GM18502 (cell line): ENCODE measurements at regions not wholly inside any gene's neighbourhood (a gene's known extent, or its start where the extent isn't known, plus 50 kb on each side); places are given as distances from the start of the nearest gene placed in this dataset.

Source experiments
- ATAC-seq: cut with Tn5 transposase; IDR thresholded peaks from one replicate; pipeline ENCODE4 v1.9.1; 2021; ENCODE audit warnings: mild to moderate bottlenecking; ENCODE audit not compliant: unreplicated experiment, poor library complexity

DNA sequence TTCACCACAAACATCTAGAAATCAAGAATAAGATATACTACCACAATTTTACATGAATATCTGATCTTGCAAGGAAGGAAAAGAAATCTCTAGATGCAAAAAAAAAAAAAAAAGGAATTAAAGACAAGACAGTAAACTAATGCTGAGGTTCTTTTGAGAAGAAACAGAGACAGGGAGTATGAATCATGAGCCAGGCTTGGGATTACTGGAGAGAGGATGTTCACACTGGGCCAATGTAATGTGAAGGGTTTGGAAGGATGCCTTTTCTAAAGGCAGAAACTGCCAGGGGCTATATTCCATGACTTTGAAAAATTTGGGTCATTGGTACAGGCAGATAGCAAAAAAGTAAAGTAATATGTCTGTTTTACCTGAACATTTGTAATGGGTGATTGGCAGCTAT, 573.0 kb upstream of the IGFBP3 start:
- ATAC-seq = no peak

DNA sequence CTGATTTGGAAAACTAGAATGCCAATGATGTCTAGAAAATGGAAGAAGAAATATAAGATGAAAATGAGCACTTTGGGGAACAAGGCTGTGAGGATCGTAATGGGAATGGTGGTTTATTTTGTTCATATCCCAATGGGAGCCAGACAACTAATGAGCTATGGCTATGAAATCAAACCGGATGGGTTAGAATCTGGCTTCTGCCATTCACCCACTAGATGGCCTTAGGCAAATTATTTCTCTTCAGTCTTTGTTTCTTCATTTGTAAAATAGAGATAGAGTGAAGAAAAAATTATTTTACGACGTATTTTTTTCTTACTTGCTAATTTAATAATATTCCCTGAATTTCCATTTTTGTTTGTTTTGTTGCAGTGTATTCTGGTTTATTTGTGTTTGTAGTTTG, 572.1 kb upstream of the IGFBP3 start:
- no peak for ATAC-seq

DNA sequence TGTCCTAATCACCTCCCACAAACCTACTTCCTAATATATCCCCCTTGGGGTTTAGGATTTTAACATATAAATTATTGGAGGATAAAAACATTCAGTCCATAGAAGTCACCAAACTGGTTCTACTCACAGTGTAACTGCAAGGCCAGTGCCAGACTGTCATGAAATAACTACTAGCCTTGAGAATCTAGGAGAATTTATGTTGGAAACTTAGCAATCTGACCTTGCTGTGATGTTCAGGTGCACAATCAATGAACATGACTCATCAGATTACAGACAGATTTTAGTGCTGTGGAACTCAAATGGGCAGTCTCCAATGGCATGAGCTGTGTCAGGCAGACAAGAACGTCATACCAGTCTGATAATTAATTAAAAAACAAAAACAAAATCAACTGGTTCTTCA, 571.4 kb upstream of the IGFBP3 start:
- no peak for ATAC-seq

GRCh38 chr7:46490406-46490805, 569.3 kb upstream of the IGFBP3 start:
- no peak for ATAC-seq

GRCh38 chr7:46489106-46489505, 568.0 kb upstream of the IGFBP3 start:
- no peak for ATAC-seq

GRCh38 chr7:46488607-46489006, 567.5 kb upstream of the IGFBP3 start:
- ATAC-seq = no peak

DNA sequence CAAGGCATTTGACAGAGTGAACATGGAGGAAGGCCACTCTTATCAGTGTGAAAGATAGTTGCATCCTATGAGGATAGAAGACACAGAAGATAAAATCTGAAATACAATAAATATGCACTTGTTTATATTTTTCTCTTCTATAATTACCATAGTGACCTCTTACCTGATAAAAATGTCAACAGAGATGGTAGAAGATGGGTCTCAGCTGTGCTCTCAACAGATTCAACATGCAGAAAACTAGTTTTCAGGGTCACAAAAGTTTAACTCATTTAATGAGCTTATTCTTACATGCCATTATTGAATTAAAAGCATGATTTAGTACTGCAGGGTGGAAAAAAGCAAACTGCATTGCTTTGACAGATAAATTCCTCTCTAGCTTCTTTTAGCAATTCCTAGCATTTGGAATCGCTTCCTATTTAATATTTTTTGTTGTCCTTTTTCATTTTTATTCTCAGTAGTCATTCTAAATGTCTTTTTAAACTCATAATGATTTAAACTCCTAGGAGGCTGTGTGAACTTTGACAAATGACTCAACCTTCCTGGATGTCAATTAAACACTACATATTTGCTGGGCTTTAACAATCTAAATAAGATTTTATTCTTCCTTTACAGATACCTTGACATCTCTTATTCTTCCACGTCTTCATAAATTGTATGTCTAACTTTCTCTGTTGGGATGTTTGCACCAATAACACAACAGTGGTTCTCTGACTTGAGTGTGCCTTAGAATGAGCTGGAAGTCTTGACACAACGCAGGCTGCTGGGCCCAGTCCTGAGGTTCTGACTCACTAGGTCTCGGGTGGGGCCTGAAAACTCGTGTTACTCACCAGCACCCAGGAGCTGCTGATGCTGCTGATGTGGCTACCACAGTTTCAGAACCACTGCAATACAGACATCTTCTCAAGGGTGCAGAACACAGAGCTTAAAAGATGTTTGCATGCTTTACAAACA, 565.5 kb upstream of the IGFBP3 start:
- ATAC-seq = no peak

DNA sequence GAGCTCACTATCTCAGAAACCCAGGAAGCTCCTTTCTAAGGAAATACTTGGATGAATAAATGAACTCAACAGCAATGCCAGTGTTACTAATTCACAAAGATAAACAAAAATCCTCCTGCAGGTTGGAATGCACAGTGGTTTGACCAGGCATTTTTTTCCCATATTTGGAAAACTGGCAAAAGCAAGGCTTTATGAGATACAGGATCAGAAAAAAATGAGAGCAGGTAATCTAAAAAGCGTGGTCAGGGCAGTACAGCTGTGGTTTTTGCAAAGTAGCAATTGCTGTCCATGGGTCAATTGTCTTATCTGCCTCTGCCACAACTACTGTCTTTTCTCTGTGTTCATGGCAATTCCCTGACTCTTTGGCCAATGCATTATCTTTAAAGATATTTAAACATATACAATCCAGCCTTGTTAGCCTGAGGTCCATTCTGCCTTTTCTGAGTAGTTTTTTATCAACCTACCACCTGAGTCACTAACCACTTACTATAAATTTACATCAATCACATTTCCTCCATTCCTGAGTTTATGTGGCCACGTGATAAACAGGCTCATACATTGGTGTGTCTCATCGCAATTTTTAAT, 564.5 kb upstream of the IGFBP3 start:
- ATAC-seq = no peak

GRCh38 chr7:46484906-46485305, 563.8 kb upstream of the IGFBP3 start:
- no peak for ATAC-seq

DNA sequence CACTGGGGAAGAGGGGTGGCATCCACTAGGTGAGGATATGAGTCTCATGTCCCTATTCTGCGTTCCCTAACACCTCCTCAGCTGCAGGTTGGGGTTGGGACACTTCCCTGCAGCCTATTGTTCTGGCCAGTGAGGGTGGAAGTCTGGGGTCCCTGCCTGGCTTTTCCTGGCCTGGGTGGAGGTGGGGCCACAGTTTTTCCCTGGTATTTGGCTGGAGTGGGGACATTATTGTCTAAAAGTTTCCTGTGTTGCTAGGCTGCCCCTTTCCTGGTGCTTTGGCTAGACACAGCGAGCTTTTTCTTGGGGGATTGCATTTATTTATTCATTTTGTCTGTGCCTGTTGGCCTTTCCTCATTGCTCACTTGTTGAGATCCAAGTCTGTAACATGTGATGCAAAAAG, 559.5 kb upstream of the IGFBP3 start:
- no peak for ATAC-seq

- ATAC-seq = no peak
Measured at GRCh38 chr7:46479680-46480079, 558.6 kb upstream of the IGFBP3 start.

GRCh38 chr7:46478046-46478445, 557.0 kb upstream of the IGFBP3 start:
- no peak for ATAC-seq

GRCh38 chr7:46468753-46469356, 547.8 kb upstream of the IGFBP3 start:
- ATAC-seq = no peak

DNA sequence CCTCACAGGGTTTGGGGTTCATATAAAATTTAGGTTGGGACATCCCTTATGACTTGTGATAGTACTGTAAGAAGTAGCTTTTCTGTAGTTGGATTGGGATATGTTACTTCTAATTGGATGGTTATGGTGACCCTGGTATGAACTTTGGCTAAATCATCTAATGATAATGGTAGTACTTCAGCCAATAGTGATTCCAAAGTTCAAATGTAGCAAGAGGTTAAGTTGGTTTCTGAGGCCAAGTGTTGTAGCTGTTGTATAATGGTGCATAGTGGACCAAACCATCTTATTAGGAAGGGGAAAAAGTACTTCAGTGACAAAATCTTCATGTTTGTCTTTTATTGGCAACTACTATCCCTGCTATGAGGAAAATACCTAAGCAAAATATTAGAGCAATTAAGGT, 542.1 kb upstream of the IGFBP3 start:
- no peak for ATAC-seq

- no peak for ATAC-seq
Measured at GRCh38 chr7:46461334-46461777, 540.3 kb upstream of the IGFBP3 start.

DNA sequence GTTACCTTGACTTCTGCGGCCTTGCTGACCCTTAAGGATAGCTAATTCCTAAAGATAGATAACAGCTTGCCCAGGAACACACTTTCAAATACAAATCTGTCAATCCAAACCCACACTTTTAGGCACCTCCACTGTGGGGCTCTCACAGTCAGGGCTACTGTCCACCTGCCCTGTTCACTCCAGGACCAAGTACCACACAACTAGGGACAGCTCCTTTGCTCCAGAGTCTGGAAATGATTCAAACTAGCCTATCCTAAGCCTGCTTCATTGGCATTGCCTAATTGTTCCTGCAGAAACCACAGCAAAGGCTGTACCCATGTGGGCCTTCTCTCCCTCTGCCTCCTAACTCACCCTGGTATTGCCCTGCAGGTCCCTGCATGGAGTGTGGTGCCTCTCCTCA, 538.9 kb upstream of the IGFBP3 start:
- no peak for ATAC-seq

DNA sequence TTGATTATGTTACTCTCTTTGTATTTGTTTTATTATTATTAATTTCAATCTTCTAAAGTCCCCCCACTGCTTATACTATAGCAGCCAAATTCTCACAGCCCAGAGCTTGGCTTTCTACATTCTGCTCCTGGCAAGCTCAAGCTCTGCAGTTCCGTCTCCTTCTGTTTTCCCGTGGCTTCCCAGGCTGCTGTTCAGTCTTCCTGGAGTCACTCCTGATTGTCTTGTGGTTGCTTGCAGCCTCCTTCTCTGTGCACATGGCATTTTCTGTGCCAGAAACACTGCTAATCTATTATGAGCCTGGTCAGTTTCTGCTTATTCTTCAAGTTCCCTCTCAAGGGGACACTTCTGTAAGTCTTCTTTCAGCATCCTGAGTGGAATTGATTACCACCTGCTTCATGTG, 533.7 kb upstream of the IGFBP3 start:
- ATAC-seq = no peak

- no peak for ATAC-seq
Measured at GRCh38 chr7:46452561-46453135, 531.6 kb upstream of the IGFBP3 start.

- ATAC-seq = no peak
Measured at GRCh38 chr7:46451846-46452245, 530.8 kb upstream of the IGFBP3 start.

- no peak for ATAC-seq
Measured at GRCh38 chr7:46450886-46451285, 529.8 kb upstream of the IGFBP3 start.

GRCh38 chr7:46450425-46450824, 529.4 kb upstream of the IGFBP3 start:
- no peak for ATAC-seq
